ENCODE measurements at regions not wholly inside any gene's neighbourhood (a gene's known extent, or its start where the extent isn't known, plus 50 kb on each side); places are given as distances from the start of the nearest gene placed in this dataset.

DNA sequence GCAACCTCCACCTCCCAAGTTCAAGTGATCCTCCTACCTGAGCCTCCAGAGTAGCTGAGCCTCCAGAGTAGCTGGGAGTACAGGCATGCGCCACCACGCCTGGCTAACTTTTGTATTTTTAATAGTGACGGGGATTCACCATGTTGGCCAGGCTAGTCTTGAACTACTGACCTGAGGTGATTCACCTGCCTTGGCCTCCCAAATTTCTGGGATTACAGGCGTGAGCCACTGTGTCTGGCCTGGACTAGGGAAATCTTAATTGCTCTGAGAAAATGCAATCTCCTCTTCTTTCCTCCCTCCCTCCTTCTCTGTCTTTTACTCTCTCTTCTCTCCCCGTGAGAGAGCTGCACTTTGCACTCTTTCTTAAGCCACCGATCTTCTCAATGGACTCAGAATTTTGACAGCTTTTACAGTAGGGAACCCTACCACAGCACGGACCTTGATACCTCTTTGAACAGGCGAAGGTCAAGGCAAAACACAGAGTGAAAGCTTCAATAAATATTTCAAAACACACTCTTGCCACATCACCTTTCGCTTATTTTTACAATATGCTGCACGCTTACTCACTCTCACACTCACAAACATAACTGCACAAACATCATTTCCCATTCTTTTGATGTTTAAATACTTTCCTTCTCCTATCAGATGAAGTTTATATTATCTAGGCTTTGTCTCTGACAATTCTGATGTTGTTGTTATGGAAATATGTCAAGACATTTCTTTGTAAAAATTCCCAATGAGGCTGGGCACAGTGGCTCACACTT lies 173.4 kb upstream of the NRP1 start:
- DNase-seq (ENCODE audit: insufficient read length, low spot score) (no peak), FAIRE-seq (no peak)
- TF ChIP-seq POLR2A (IDR thresholded peaks at IDR 0.05; ENCODE audit: low read depth, low read length) (no peak), SPI1 (IDR thresholded peaks at IDR 0.05; ENCODE audit: low read depth, low read length) (no peak), TAF1 (IDR thresholded peaks at IDR 0.05; ENCODE audit: low read depth, low read length) (no peak), PAX5 (IDR thresholded peaks at IDR 0.05; ENCODE audit: insufficient read depth, low read length, severe bottlenecking) (no peak), POU2F2 (IDR thresholded peaks at IDR 0.05; ENCODE audit: low read depth, low read length) (no peak), POLR2AphosphoS5 (IDR thresholded peaks at IDR 0.05; ENCODE audit: low read depth, low read length) (no peak)

DNA sequence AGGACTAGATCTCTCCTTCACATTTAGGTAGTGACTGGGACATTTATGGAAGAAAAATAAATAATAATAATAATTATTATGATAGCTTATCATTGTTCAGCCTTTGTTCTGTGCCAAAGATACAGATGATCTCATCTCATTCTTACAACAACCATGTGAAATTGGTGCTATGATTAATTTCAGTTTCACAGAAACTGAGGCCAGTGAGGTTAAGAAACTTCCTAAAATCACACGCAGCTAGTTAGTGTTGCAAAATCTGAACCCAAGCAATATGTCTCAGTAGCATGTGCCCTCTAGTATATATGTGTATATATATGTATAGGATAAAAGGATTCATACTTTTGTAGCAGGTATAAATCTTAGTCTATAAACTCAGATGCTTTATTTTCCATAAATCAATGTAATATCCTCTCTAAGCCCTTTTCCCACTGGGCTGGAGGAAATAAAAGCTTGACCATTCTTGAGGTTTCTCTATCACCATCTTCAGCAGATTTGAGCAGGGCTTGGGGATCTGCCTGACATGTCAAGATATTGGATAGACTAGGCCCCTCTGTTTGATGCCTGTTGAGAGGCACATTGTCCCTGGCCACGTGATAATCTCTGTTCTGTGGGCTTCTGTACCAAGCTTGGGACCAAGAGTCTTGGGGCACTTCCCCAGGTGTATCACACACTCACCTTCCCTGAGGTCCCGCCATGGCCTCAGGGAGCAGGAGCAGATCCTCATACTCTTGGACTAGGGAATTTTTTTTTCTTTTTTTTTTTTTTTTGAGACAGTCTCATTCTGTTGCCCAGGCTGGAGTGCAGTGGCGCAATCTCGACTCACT lies 172.6 kb upstream of the NRP1 start:
- DNase-seq (ENCODE audit: insufficient read length, low spot score) (no peak), FAIRE-seq (no peak)
- TF ChIP-seq TAF1 (IDR thresholded peaks at IDR 0.05; ENCODE audit: low read depth, low read length): no peak

DNA sequence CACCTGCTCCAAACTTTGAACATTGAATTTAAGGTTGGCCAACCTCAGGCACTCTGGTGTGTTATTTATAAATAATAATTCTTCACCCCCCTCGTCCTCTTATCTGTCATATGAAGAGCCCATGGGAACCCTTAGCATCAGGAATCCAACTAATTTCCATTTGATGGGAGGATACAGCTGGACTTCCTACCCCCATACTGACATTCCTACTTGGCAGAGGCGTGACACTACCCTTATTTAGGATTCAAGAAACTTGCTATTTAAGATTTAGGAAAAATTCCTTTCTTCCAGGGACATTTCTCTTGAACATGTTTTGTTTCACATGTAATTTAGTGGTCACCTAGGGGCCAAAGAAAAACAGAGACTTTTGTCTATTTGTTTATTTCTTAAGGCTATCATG lies 171.9 kb upstream of the NRP1 start:
- TF ChIP-seq TAF1 (IDR thresholded peaks at IDR 0.05; ENCODE audit: low read depth, low read length): no peak
- TF ChIP-seq POLR2AphosphoS5 (IDR thresholded peaks at IDR 0.05; ENCODE audit: low read depth, low read length): no peak
- no peak for TF ChIP-seq PAX5 (IDR thresholded peaks at IDR 0.05; ENCODE audit: insufficient read depth, low read length, severe bottlenecking)
- no peak for TF ChIP-seq SPI1 (IDR thresholded peaks at IDR 0.05; ENCODE audit: low read depth, low read length)
- TF ChIP-seq POU2F2 (IDR thresholded peaks at IDR 0.05; ENCODE audit: low read depth, low read length): no peak
- TF ChIP-seq POLR2A (IDR thresholded peaks at IDR 0.05; ENCODE audit: low read depth, low read length): no peak
- no peak for FAIRE-seq
- no peak for DNase-seq (ENCODE audit: insufficient read length, low spot score)

DNA sequence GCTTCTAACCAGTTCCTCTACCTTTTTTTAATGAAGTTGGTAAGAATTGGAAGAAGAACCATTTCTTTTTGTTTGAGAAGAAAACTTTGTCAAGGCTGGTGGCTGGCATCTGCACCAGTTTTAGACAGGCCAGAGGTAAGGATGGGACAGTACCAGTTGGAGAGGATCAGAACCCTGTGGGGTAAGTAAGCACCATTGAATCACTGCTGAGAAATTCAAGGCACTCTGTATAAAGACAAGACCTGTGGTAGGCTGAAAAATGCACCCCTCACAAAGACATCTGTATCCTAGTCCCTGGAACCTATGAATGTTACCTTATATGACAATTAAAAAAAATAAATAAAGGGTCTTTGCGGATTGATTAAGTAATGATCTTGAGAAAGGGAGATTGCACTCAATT lies 166.7 kb upstream of the NRP1 start:
- no peak for FAIRE-seq
- no peak for DNase-seq (ENCODE audit: insufficient read length, low spot score)
- TF ChIP-seq POU2F2 (IDR thresholded peaks at IDR 0.05; ENCODE audit: low read depth, low read length) (no peak), PAX5 (IDR thresholded peaks at IDR 0.05; ENCODE audit: insufficient read depth, low read length, severe bottlenecking) (no peak), POLR2A (IDR thresholded peaks at IDR 0.05; ENCODE audit: low read depth, low read length) (no peak), TAF1 (IDR thresholded peaks at IDR 0.05; ENCODE audit: low read depth, low read length) (no peak), POLR2AphosphoS5 (IDR thresholded peaks at IDR 0.05; ENCODE audit: low read depth, low read length) (no peak), SPI1 (IDR thresholded peaks at IDR 0.05; ENCODE audit: low read depth, low read length) (no peak)

DNA sequence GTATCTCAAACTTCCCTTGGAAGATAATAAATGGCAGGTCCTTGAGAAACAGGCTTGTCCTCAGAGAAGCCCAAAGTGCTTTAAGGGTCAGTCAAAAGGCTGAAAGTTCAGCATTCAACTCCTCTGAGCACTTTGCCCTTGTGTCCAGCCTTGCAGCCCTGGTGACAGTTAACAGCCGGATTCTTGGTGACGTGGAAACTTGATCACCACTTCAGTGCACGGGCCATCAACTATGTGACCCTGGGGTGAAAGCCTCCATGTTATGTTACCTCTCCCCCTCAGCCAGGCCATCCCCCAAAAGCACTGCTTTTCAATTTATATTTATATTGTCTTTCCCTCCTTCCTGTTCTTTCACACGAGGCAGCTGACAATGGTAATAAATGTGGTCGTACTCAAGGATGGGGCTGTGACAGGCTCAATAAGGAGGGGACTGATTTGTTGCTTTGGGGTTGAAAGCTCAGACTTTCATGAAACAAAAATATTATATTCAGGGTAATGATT lies 164.0 kb upstream of the NRP1 start:
- FAIRE-seq (no peak), DNase-seq (ENCODE audit: insufficient read length, low spot score) (no peak)
- TF ChIP-seq POLR2AphosphoS5 (IDR thresholded peaks at IDR 0.05; ENCODE audit: low read depth, low read length): no peak

DNA sequence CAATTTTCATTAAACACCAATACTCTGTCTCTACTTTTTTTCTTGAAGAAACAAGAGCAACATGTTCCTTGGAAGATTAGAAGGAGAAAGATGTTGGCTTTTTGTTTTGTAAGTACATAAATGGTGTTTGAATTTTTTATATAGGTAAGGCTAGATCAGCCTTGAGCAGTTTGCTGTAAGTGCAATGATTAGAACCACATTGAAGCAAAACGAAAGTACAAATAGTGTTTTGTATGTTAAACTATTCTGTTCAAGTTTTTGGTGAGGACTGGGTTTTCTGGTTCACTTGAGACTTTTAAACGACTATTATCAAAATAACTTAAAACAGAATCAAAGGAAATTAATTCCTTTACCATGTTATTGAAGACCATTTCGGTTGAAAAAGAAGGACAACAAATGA lies 162.9 kb upstream of the NRP1 start:
- TF ChIP-seq TAF1 (IDR thresholded peaks at IDR 0.05; ENCODE audit: low read depth, low read length) (no peak), PAX5 (IDR thresholded peaks at IDR 0.05; ENCODE audit: insufficient read depth, low read length, severe bottlenecking) (no peak), SPI1 (IDR thresholded peaks at IDR 0.05; ENCODE audit: low read depth, low read length) (no peak), POLR2A (IDR thresholded peaks at IDR 0.05; ENCODE audit: low read depth, low read length) (no peak), POU2F2 (IDR thresholded peaks at IDR 0.05; ENCODE audit: low read depth, low read length) (no peak), POLR2AphosphoS5 (IDR thresholded peaks at IDR 0.05; ENCODE audit: low read depth, low read length) (no peak)
- no peak for DNase-seq (ENCODE audit: insufficient read length, low spot score)
- FAIRE-seq: no peak

DNA sequence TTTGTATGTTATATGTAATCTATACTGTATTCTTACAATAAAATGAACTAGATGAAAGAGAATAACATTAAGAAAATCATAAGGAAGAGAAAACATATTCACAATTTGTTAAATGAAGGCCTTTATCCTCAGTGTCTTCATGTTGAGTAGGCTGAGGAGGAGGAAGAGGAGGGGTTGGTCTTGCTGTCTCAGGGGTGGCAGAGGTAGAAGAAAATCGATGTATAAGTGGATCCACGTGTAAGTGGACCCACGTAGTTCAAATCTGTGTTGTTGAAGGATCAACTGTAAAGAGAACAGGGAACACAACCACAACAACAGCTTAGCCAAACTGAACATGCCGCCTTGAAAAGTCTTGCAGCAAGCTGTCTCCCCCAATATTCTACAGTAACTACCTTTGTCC lies 161.6 kb upstream of the NRP1 start:
- no peak for FAIRE-seq
- TF ChIP-seq POU2F2 (IDR thresholded peaks at IDR 0.05; ENCODE audit: low read depth, low read length) (no peak), POLR2A (IDR thresholded peaks at IDR 0.05; ENCODE audit: low read depth, low read length) (no peak), TAF1 (IDR thresholded peaks at IDR 0.05; ENCODE audit: low read depth, low read length) (no peak), SPI1 (IDR thresholded peaks at IDR 0.05; ENCODE audit: low read depth, low read length) (no peak), PAX5 (IDR thresholded peaks at IDR 0.05; ENCODE audit: insufficient read depth, low read length, severe bottlenecking) (no peak), POLR2AphosphoS5 (IDR thresholded peaks at IDR 0.05; ENCODE audit: low read depth, low read length) (no peak)

DNA sequence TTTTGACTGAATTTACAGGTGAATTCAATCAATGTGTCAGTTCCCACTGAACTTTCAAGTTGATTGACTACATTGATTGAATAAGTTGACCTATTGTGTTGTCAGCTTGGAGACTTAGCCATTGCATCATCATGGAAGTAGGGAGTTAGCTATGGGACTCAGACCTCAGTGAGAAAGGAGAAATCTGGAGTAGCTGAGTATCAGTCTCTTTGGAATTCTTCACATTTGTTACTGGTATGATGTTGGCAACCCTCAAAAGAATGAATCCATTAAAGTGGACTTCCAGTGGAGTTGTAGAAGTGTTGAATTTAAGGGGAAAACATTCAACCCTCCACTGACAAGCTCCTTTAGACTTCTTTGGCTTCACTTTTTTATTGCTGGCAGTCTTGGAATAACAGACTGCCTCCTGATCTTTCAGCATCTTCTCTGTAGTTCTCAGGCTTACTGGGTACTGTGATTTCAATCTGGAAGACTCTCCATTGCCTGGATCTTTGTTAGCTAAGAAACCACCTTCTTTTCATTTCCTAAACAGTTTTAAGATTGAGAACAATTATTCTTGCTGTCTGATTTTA lies 160.3 kb upstream of the NRP1 start:
- FAIRE-seq: no peak
- TF ChIP-seq PAX5 (IDR thresholded peaks at IDR 0.05; ENCODE audit: insufficient read depth, low read length, severe bottlenecking): no peak
- TF ChIP-seq TAF1 (IDR thresholded peaks at IDR 0.05; ENCODE audit: low read depth, low read length): no peak
- TF ChIP-seq SPI1 (IDR thresholded peaks at IDR 0.05; ENCODE audit: low read depth, low read length): no peak
- no peak for TF ChIP-seq POLR2A (IDR thresholded peaks at IDR 0.05; ENCODE audit: low read depth, low read length)
- no peak for TF ChIP-seq POLR2AphosphoS5 (IDR thresholded peaks at IDR 0.05; ENCODE audit: low read depth, low read length)
- no peak for TF ChIP-seq POU2F2 (IDR thresholded peaks at IDR 0.05; ENCODE audit: low read depth, low read length)
- DNase-seq (ENCODE audit: insufficient read length, low spot score): no peak

More for the DNA sequence above, 161.6 kb upstream of the NRP1 start:
- DNase-seq (ENCODE audit: insufficient read length, low spot score): no peak

DNA sequence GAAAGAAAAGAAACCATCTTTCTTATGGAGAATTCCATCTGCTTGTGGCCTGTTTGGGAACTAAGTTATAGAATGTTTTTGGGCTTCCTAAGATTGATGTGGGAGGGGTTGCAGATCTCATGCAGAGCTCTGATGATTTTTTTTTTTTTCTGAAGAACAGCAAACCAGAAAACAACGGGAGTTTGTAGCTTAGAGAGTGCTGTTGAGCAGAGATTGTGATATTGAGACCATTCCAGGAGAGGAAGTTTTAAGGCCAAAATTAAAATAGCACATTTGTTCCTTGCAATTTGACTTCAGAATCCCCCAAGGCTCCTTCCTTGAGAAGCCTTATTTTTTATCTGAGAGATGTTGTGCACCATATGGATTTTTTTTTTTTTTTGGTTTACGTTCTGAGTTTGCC lies 159.5 kb upstream of the NRP1 start:
- FAIRE-seq: no peak
- no peak for TF ChIP-seq SPI1 (IDR thresholded peaks at IDR 0.05; ENCODE audit: low read depth, low read length)
- no peak for DNase-seq (ENCODE audit: insufficient read length, low spot score)

DNA sequence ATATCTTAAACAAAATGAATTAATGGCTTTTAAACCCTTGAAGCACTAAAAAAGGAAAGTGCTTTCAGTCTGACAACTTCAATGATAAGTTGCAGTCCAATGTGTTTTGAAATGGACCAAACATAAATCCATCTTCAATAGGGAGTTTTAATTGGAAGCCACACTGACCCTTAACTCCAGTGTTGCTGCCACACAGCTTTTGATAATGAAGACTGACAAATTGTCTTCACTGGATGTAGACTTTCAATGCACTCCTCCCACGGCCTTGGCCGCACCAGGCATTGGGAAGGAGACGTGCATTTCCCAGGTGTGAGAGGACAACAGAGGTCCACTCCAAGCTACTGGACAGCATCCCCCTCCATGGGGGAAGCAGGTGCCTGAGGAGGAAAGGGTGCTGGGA lies 159.0 kb upstream of the NRP1 start:
- DNase-seq (ENCODE audit: insufficient read length, low spot score) (no peak), FAIRE-seq (no peak)
- TF ChIP-seq SPI1 (IDR thresholded peaks at IDR 0.05; ENCODE audit: low read depth, low read length) (no peak), POLR2AphosphoS5 (IDR thresholded peaks at IDR 0.05; ENCODE audit: low read depth, low read length) (no peak), TAF1 (IDR thresholded peaks at IDR 0.05; ENCODE audit: low read depth, low read length) (no peak), POU2F2 (IDR thresholded peaks at IDR 0.05; ENCODE audit: low read depth, low read length) (no peak), POLR2A (IDR thresholded peaks at IDR 0.05; ENCODE audit: low read depth, low read length) (no peak), PAX5 (IDR thresholded peaks at IDR 0.05; ENCODE audit: insufficient read depth, low read length, severe bottlenecking) (no peak)

Data from GM12891 (cell line).